ENCODE measurements at regions not wholly inside any gene's neighbourhood (a gene's known extent, or its start where the extent isn't known, plus 50 kb on each side); places are given as distances from the start of the nearest gene placed in this dataset.

- TF ChIP-seq POLR2AphosphoS5 (IDR thresholded peaks at IDR 0.05; ENCODE audit: low read depth, low read length): no peak
- TF ChIP-seq, protein P1, sequence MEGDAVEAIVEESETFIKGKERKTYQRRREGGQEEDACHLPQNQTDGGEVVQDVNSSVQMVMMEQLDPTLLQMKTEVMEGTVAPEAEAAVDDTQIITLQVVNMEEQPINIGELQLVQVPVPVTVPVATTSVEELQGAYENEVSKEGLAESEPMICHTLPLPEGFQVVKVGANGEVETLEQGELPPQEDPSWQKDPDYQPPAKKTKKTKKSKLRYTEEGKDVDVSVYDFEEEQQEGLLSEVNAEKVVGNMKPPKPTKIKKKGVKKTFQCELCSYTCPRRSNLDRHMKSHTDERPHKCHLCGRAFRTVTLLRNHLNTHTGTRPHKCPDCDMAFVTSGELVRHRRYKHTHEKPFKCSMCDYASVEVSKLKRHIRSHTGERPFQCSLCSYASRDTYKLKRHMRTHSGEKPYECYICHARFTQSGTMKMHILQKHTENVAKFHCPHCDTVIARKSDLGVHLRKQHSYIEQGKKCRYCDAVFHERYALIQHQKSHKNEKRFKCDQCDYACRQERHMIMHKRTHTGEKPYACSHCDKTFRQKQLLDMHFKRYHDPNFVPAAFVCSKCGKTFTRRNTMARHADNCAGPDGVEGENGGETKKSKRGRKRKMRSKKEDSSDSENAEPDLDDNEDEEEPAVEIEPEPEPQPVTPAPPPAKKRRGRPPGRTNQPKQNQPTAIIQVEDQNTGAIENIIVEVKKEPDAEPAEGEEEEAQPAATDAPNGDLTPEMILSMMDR (IDR thresholded peaks at IDR 0.05): no peak
Observed at GRCh38 chr12:82187011-82187410, 171.2 kb downstream of the CCDC59 start.
